ENCODE measurements at regions not wholly inside any gene's neighbourhood (a gene's known extent, or its start where the extent isn't known, plus 50 kb on each side); places are given as distances from the start of the nearest gene placed in this dataset.
A peak's percentile ranks its signal among the peaks of the same experiment; 100 is the strongest.

DNA sequence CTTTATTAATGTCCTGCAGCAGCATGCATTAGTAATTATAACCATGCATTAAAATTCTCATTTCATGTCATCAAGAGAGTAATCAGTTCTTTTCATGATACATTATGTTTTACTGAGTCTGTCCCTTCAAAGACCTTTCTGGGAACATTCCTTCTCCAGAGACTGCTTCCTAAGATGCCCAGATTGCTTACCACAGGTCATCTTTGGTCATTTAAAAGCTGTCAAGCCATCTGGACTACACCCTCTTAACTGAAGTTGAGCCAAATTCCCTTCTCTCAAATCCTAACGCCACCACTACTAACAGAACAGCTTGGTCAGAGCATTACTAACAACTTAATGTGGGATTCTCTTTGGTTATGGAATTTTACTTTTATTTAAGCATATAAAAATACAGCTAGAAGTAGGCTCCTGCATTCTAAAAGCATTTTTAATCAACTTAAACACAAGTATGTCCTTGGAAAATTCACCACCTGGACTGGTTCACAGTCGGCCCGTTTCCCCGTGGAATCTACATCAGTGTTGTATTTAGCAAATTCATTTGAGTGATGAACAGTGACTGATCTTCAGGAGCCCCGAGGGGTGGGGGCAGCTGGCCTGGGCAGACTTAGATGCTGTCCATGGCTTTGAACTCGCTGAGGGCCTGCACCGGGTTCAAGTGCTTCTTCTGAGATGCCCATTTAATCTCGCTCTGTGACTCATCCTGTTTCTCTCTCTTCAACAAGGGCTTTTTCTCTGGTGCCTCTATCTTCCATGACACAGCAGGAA is 92.8 kb upstream of the CCDC112 start:
- H3K4me3 ChIP-seq (ENCODE audit: low read depth, low read length) = no peak overlapping the region
- peak; percentile 54 for DNase-seq (ENCODE audit: low read depth)
- TF ChIP-seq, protein P1, sequence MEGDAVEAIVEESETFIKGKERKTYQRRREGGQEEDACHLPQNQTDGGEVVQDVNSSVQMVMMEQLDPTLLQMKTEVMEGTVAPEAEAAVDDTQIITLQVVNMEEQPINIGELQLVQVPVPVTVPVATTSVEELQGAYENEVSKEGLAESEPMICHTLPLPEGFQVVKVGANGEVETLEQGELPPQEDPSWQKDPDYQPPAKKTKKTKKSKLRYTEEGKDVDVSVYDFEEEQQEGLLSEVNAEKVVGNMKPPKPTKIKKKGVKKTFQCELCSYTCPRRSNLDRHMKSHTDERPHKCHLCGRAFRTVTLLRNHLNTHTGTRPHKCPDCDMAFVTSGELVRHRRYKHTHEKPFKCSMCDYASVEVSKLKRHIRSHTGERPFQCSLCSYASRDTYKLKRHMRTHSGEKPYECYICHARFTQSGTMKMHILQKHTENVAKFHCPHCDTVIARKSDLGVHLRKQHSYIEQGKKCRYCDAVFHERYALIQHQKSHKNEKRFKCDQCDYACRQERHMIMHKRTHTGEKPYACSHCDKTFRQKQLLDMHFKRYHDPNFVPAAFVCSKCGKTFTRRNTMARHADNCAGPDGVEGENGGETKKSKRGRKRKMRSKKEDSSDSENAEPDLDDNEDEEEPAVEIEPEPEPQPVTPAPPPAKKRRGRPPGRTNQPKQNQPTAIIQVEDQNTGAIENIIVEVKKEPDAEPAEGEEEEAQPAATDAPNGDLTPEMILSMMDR (IDR thresholded peaks at IDR 0.05; ENCODE audit: insufficient read depth, low read depth, low read length) = no peak

- H3K4me3 ChIP-seq (ENCODE audit: low read depth, low read length) = no peak overlapping the region
- no peak for DNase-seq (ENCODE audit: low read depth)
Observed at GRCh38 chr5:115388240-115388639, 91.8 kb upstream of the CCDC112 start.

GRCh38 chr5:115387816-115388215 is 91.4 kb upstream of the CCDC112 start:
- TF ChIP-seq, protein P1 (IDR thresholded peaks at IDR 0.05; ENCODE audit: insufficient read depth, low read depth, low read length) = no peak
- no peak for DNase-seq (ENCODE audit: low read depth)

More at GRCh38 chr5:115388240-115388639, 91.8 kb upstream of the CCDC112 start:
- TF ChIP-seq, protein P1 (IDR thresholded peaks at IDR 0.05; ENCODE audit: insufficient read depth, low read depth, low read length) = no peak

GRCh38 chr5:115386657-115387056 is 90.2 kb upstream of the CCDC112 start:
- TF ChIP-seq, protein P1 (IDR thresholded peaks at IDR 0.05; ENCODE audit: insufficient read depth, low read depth, low read length) = no peak
- H3K4me3 ChIP-seq (ENCODE audit: low read depth, low read length) = no peak overlapping the region
- no peak for DNase-seq (ENCODE audit: low read depth)

More at GRCh38 chr5:115387816-115388215, 91.4 kb upstream of the CCDC112 start:
- H3K4me3 ChIP-seq (ENCODE audit: low read depth, low read length) = no peak overlapping the region

DNA sequence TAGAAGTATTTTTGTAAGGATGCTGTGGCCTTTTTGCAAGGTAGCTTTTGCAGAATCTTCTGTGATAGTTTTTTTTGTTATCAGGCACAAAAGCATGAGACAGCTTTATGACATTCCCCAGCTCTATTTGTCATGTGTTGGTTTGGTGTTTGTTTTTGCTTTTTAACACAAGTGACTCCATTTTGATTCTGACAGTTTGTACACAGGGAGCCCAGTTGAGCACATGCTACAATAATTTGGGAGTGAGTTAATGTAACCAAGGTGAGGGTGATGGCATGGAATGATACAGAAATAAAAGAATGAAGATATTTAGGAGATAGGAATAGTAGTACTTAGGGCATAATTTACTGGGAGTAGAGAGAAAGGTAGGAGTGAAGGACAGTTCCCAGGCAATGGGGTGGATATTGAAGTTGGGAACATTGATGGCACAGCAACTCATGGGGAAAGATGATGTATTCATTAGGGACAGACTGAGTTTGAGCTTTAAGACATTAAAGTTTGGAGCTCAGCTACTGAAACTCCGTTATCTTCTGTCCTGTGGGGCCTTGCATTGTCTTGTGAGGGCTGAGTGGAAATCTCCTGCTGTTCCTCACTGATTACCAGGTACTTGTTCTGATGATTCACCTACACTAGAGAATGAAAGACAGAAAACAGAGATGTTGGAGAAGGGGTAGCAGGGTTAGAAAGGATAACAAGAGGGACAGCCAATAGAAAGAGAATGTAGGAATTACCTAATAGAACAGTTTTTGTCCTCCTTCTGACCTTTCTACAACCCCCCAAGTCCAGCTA is 88.3 kb upstream of the CCDC112 start:
- TF ChIP-seq, protein P1 (IDR thresholded peaks at IDR 0.05; ENCODE audit: insufficient read depth, low read depth, low read length) = no peak
- no peak for DNase-seq (ENCODE audit: low read depth)

GRCh38 chr5:115382989-115383388 is 86.5 kb upstream of the CCDC112 start:
- TF ChIP-seq, protein P1 (IDR thresholded peaks at IDR 0.05; ENCODE audit: insufficient read depth, low read depth, low read length) = no peak
- no peak for DNase-seq (ENCODE audit: low read depth)
- no peak overlapping the region for H3K4me3 ChIP-seq (ENCODE audit: low read depth, low read length)

More for the DNA sequence above, 88.3 kb upstream of the CCDC112 start:
- no peak overlapping the region for H3K4me3 ChIP-seq (ENCODE audit: low read depth, low read length)

Data from fibroblast of villous mesenchyme (primary cell).